Activated CD4-positive, alpha-beta T cell treated with anti-CD3 and anti-CD28 coated beads for 24 hours (primary cell): ENCODE measurements at regions not wholly inside any gene's neighbourhood (a gene's known extent, or its start where the extent isn't known, plus 50 kb on each side); places are given as distances from the start of the nearest gene placed in this dataset.
"Not testable (repeated sequence)": the region's sequence is repeated elsewhere in the genome, so short reads cannot be mapped to it uniquely, and the experiment has no call there.

ENCODE experiments used
- DNase-seq, 2 donors: peaks; one replicate each; pipeline ENCODE4 v3.0.0-alpha.2; 2020; ENCODE audit warnings: low read depth in 2 of 2

DNA sequence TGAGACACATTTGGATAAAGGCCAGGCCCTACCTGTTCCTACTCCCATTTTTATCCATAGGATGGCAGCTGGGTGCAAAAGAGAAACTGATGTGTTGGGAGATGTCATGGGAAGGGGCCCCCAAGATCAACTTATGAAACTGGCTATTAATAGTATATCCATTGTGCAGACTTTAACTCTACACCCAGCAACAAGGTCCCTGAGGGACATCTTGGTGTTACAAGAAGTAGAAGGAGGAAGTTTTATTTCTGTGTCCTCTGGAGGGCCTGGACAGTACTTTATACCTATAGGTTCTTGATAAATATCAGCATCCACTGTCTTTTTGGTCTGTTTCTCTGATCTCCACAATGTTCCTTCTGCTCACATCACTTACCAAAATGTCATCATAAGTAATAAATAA lies 84.6 kb downstream of the BTG1 start:
- DNase-seq = no peak

DNA sequence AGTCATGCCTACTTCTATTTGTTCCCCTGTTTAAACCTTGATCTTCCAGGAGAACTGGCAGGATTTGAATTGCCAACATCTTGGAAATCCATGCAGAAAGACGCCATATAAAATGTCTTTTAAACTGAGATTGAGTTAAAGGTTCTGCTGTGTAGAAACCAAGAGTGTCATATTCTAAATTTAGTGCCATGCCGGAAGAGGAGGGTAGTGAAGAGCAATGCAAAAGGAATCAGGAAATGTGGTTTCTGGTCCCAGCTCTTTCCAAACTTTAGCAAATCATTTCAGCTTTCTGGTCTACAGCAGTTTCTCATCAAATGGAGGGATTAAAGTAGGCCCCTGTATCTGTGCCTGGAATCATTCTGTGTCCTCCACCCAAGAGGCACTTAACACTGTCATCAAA lies 85.7 kb downstream of the BTG1 start:
- no peak for DNase-seq

DNA sequence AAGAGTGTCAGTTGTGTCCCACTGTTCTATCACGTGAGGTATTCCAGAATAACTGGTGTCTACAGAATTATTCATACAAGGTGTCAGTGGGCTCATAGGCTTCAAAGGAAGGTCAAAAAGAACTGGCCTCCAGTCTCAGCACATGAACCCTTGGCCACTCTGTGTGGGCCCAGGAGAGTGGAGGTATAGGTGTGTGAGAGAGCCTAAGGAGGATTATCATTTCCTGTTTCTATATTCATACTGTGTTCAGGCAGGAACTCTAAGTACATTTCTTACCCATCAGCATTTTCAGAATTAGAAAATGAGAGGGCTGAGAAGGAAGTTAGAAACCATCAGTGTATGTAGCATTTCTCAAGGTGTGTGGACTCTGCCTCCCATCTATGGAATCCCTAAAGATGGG lies 87.0 kb downstream of the BTG1 start:
- no peak for DNase-seq

DNA sequence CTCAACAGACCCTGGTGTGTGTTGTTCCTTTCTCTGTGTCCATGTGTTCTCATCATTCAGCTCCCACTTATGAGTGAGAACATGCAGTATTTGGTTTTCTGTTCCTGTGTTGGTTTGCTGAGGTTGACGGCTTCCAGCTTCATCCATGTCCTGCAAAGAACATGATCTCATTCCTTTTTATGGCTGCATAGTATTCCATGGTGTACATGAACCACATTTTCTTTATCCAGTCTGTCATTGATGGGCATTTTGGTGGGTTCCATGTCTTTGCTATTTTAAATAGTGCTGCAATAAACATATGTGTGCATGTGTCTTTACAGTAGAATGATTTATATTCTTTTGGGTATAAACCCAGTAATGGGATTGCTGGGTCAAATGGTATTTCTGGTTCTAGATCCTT lies 88.9 kb downstream of the BTG1 start:
- not testable (repeated sequence) for DNase-seq

DNA sequence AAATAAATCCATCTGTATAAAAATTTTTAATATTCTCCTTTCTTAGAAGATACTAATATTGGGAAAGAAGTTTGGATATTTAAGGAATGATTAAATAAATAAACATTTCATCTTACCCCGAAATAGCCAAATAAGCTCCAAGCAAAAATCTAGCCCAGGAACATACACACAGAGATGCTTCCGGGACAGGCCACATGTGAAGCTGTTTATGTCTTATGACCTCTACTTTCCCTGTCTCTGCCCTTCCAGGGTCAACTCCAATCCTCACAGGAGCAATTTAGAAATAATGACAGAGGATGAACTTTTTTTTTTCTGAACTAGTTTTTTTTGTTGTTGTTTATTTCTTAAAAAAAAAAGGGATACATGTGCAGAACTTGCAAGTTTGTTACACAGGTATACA lies 89.4 kb downstream of the BTG1 start:
- no peak for DNase-seq

DNA sequence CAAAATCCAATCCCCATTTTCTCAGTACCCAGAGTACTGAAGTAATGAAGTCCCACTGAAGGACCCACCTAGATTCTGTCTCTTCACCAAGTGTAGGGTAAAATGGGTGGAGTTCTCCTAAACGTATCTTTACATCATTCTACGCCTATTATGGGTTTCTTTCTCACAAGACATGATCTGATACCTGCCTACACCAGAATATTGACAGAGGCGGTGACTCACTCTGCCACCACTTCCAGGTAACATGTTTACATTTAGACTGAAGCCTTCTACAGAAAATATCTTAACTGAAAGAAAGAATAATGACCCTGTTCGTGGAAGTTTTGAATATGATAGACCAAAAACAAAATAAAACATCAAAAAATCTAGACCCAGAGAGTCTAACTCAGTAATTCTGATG lies 89.8 kb downstream of the BTG1 start:
- no peak for DNase-seq

DNA sequence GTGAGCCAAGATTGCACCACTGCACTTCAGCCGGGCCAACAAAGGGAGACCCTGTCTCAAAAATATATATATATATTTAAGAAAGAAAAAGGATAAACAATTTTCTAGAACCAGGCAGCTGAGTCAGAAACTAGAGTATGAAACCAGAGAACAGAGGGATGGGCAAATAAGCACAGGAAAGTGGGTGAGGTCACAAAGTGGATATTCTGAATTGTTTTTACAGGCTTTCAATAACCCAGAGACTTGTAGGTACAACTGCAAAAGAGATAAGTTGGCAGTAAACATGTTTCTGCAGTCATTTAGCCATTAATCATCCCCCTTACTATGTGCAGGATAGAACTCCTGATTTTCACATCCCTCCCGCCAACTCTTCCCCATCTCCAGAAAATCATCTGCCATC lies 94.2 kb downstream of the BTG1 start:
- no peak for DNase-seq

DNA sequence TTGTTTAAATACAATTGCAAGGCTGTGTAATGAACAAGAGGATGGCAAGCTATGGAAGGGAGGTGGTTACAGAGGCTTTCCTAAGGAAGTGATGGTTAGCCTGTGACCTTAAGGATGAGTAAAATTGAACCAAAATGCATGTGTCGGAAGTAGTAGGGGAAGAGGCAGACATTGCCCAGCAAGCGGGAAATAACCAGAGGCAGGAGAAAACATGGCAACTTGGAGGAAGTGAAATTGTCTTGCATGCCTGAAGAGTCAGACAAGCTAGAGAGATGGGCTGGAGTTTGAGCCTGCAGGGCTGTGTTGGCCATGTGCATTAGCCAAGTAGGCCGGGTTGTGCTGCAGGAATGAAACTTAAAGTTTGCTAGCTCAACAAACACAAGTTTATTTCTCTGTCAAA lies 96.2 kb downstream of the BTG1 start:
- DNase-seq = no peak

DNA sequence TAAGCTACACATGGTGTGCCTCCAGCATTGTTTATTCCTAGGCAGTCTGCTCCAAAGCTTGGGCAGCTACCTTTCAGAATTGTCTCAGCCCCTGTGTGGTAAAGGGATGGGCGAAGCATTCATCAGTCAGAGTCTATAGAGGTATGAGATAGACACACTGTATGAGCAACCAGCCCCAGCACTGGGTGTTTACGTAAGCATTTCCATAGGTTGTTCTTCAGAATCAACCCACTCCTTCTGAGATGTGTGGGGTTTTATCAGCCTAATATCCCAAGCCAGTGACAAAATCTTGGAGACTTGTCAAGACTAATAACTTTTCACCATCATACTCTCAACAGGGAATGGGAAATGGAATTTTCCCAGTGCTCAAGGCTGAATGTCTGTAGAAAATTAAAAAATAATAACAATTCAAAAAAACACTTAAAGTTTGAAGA lies 98.2 kb downstream of the BTG1 start:
- no peak for DNase-seq

DNA sequence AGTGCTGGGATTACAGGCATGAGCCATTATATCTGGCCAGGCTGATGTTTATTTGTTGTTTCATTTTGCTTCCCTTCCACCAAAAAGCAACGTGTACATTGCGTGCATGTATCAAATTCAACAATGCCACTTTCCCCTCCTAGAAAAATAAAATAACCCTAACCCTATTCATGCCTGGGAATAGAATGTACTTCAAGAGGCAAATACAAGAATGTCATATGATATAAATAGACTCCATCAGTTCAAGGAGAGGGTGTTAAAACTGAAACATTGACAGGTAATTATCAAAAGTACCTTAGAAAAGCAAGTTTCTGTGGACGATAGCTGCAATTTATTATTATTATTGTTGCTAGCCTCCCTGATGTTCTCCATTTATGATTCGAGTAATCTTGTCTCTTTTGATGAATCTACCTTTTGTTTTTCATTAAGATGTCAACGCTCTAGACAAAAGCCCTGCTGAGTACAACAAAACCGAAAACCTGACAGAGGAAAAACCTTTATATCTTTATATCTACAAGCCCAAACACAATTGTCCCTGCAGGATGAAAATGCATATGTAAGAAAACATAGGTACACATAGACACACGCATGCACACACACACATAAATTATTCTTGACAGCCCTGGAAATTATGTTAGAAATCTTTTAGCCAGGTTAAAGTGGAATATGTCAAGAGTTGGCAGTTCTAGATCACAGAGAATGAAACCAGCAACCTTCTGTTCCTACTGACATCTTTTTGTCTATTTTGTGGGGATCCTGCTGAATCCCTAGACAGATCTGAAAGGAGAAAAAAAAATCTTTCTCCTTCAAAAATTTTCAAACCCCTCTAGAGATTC lies 98.9 kb downstream of the BTG1 start:
- no peak for DNase-seq

DNA sequence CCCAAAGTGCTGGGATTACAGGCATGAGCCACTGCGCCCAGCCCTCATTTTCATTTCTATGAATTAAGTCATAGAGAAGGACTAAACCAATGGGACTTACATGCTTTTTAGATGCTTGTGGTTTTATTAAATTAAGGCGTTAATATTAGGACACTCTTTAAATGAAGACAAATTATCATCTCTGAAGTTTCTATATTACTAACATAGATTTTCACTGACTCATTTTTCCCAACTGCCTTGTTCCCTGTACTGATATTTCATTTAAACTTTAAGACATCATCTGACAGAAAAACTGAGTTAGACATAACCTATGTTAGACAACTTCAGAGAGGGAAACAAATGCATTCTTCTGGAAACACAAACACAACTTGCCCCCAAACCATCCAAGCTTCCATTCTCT lies 99.8 kb downstream of the BTG1 start:
- DNase-seq = no peak

DNA sequence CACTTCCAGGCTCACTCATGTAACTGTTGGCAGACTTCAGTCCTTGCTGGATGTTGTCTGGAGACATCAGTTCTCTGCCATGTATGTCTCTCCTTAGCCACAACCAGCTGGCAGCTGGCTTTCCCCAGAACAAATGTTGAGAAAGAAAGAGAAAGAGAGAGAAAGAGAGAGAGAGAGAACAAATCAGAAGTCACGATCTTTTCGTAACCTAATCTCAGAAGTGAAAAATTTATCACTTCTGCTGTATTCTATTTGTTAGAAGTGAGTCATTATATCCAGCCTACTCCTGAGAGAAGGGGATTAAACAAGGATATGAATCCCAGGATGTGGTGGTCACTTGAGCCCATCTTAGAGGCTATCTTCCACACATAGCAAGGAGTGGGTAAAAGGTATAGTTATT lies 101.2 kb downstream of the BTG1 start:
- DNase-seq = no peak

DNA sequence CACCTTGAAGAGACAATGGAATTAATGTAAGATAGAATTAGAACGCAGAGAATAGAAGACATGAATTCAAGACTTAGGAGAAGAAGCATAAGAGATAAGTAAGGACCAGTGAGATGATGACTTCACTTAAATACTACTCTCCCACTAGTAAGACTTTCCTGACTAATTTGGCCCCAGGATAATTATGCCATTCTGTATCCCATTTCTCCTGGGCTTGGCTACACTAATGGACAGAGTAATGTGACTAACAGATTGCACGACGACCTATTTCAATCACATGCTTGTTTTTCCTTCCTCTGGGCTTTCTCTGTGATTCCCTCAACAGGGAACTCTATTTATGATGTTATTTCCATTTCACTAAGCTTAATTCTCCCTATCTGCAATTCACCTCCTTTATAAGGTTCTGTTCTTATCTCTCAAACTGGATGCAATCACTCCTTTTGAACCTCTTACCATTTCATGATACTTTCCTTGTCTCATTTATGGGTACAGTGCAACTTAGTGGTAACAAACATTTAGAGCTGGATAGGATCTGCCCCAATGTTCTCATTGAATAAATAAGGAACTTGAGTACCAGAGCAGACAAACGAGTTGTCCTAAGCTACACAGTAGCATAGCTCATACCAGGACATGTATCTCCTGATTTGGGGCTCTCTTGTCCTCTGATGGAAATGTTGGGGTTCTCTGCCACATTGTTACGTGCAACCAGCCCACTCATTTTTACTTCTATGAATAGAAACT lies 102.7 kb downstream of the BTG1 start:
- no peak for DNase-seq

DNA sequence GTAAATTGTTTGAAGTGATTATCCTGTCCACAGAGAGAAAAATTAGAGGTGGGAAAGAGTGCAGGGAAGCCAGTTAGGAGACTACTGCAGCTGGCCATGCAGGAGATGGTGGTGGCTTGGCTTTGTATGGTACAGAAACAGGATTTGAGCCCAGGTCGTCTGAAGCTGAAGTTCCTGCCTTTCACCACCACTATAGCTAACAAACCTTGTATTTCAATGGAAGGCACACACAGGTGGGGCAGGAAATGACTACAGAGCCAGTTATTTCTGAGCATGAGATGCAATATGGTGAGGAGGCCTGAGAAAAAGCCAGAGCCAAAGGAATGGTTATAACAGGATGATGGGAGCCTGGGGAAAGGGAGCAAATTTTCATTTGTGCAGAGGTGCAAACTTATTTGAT lies 103.9 kb downstream of the BTG1 start:
- no peak for DNase-seq

DNA sequence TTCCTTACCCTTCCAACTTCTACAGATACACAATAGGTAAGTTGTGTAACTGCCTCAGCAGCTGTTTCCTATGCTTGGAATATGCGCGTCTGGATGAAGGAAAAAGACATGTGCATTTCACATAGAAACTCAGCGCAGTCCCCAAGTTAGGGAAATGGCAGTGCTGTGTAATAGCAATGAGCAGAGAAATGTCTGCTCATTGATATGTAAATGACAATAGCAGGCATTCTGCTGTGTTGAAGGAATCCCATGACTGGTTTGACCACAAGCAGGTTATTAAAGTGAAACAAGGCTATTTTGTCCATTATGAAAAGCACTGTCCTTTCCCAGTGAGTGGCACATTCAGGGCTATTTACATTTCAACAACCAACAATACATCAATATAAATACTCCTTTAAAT lies 106.6 kb downstream of the BTG1 start:
- DNase-seq = no peak

DNA sequence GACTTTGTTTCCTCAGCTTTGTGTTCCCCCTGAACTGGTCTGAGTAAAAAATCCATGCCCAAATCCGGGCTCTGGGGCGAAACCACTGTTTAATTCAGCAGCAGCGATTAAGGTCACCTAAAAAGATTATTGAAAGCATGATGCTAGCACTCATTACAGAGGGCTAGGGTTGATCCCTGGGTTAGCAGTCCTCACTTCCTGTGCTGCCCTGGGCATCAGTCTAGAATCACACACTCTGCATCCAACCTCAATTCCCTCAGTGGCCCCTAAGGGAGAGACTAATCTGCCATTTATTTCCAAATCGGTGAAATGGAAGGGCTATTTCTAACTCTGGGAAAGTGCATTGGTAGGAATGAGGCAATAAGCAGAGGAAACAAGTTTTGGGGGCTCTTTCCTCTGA lies 107.2 kb downstream of the BTG1 start:
- no peak for DNase-seq

DNA sequence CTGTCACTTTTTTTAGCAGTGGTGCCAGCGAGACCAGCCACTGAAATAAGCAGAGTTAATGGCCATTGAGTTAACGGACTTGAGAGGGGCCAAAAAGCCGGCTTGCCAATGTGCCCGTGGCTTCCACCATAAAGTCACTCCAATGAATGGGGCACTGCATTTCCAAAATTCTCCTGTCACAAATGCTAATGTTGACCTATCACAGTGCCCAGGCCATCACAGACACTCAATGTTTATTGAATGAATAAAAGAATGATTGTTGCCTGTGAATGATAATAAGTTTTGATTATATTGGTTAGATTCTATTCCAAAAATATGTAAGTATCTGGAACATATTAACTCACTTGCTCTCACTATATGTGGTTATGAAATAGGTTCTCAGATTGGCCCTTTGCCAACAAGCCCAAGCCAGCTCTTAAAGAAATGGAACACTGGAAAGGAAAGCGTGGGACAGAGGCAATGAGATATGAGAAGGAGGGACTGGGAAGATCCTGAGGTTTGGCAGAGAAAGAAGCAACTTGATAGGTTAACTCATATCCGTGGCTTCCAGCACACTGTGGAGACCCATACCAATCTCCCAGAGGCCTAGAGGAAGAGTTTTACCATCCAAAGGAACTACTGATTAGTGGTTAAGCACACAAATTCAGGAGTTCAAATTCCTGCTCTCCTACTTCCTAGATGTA lies 108.7 kb downstream of the BTG1 start:
- DNase-seq = no peak

DNA sequence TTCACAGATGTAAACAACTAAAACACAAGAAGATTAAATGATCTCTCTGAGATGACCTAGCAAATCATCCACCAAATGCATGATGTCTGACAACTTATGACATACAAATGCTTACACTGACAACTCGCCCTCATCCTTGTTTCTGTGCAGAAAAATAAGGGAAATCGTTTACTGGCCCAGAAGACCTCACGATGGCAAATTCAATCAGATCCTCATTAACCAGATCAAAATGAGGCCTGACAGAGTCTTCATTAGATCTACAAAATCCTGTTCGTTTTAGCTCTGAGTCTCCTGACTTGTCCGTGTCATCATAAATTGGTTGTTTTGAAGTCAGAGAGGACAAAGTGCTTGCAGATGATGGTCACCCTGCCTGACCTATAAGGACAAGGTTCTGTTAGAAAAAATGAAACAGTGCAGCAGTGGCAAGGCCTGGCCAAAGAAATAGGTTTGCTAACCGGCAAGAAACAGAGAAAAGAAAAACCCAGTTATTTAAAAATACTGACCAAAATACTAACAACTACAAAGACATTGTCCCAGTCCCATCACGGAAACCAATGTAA lies 109.5 kb downstream of the BTG1 start:
- no peak for DNase-seq

DNA sequence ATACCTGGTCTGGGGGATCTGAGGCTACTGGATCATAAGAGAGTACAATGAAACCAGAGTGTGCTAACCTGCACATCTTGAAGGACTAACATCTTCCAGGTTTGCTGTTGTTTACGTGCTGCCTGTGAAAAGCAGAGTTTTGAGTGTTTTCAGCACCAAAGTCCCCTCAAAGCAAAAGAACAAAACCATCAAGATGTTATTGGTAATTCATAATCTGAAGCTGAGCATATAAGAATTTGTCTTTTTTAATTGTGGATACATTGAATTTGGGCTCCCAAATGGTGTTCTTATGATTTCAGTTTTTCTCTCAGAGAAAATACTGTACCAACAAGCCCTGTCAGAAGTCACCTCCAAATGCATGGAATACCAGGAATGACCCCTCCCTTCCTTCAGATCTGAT lies 110.2 kb downstream of the BTG1 start:
- DNase-seq = no peak

DNA sequence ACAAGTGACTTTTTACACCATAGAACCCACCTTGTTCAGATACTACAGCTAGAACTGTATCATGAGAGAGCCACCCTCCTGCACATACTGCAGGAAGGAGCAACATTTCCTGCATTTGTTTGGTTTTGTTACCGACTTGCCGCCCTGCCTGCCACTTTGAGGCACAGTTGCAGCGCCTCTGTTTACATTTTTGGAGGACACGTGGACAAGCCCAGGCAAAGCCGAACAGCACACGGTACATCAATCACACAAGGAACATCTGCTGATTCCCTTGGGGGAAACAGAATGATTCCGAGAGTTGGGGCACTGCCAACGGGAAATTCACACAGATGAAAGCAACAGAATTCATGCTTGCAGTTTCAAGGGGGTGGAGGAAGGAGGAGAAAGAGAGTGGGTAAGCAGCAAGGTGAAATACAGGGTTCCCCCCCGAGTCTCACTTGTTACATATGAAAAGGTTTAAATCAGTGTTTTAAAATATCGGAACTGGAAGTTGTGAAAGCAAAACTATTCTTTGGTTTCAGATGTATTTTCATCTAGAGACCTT lies 110.7 kb downstream of the BTG1 start:
- peak; percentile 11 to 20 for DNase-seq

DNA sequence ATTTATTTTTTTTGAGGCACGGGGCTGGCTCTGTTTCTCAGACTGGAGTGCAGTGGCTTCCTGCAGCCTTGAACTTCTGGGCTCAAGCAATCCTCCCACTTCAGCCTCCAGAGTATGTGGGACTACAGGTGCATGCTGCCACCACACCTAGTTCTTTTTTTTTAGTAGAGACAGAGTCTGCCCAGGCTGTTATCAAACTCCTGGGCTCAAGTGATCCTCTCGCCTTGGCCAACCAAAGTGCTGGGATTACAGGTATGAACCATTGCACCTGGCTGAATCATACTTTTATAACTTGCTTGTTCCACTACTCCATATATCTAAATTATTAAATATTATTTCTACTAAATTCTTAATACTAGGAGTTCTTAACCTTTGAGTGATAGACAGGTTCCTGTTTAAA lies 111.6 kb downstream of the BTG1 start:
- no peak for DNase-seq

DNA sequence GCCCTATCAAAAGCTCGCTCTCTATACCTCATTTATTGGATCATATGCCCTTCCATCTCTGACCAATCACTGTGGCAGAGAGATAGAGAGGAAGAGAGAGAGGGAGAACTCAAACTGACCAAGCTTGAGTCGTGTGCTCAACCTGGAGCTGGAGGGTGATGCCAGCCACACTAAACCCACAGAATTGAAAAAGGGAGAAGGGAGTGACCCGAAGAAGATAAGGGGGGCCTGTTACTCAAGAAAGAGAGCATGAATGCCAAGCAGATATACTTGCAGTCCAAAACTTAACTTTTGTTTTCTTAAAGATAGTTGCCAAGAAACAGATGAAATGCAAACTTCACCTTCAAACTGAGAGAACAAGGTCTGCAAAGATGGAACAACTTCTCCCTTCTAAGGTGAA lies 112.7 kb downstream of the BTG1 start:
- DNase-seq = no peak
